A673 (cell line): ENCODE measurements at regions not wholly inside any gene's neighbourhood (a gene's known extent, or its start where the extent isn't known, plus 50 kb on each side); places are given as distances from the start of the nearest gene placed in this dataset.

Experiments used
- EZH2 ChIP-seq: fragments of 200-600 bp; sonication (generic); IDR thresholded peaks from 2 replicates; pipeline ENCODE4 v1.6.1; 2017; ENCODE audit warnings: borderline replicate concordance, low read depth, mild to moderate bottlenecking, mixed read lengths, antibody characterized with exemption, low read length; ENCODE audit not compliant: poor library complexity, severe bottlenecking
- TF ChIP-seq, protein P1 (sequence below): fragments of 300-800, 200-600 bp; sonication (generic); conservative IDR thresholded peaks from 2 replicates; pipeline ENCODE4 v1.5.1; 2017; ENCODE audit warnings: low read depth, mild to moderate bottlenecking, antibody characterized with exemption, low read length, moderate library complexity, mixed read lengths

DNA sequence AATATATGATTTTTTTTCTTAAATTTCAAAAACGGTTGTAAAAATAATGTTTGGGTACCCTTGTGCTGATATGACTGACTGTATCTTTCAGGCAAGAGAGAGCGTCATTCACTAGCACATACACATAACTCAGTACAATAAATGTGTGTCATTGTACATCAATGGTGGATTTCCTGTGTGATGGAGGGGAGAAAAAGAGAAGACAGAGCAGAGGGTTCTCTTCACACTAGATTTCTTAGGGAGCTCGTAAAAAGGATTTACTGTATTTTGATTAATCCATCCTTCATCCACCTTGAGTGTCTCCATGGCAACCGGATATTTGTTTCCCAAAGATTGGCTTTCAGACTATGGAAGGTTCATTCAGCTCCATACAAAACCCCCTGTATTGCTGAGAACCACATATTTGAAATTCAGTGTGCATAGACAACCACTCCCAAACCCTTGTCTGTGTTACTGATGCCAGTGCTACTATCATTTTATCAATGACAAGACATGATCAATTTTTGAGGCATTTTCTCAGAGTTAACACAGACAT is 150.6 kb downstream of the AKR1D1 start:
- TF ChIP-seq EZH2: no peak
- TF ChIP-seq, protein P1, sequence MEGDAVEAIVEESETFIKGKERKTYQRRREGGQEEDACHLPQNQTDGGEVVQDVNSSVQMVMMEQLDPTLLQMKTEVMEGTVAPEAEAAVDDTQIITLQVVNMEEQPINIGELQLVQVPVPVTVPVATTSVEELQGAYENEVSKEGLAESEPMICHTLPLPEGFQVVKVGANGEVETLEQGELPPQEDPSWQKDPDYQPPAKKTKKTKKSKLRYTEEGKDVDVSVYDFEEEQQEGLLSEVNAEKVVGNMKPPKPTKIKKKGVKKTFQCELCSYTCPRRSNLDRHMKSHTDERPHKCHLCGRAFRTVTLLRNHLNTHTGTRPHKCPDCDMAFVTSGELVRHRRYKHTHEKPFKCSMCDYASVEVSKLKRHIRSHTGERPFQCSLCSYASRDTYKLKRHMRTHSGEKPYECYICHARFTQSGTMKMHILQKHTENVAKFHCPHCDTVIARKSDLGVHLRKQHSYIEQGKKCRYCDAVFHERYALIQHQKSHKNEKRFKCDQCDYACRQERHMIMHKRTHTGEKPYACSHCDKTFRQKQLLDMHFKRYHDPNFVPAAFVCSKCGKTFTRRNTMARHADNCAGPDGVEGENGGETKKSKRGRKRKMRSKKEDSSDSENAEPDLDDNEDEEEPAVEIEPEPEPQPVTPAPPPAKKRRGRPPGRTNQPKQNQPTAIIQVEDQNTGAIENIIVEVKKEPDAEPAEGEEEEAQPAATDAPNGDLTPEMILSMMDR: no peak
